GM21723 (cell line): ENCODE measurements at regions not wholly inside any gene's neighbourhood (a gene's known extent, or its start where the extent isn't known, plus 50 kb on each side); places are given as distances from the start of the nearest gene placed in this dataset.

ENCODE experiments used
- ATAC-seq: cut with Tn5 transposase; IDR thresholded peaks from one replicate; pipeline ENCODE4 v1.9.1; 2021; ENCODE audit warnings: mild to moderate bottlenecking, moderate library complexity; ENCODE audit not compliant: unreplicated experiment

DNA sequence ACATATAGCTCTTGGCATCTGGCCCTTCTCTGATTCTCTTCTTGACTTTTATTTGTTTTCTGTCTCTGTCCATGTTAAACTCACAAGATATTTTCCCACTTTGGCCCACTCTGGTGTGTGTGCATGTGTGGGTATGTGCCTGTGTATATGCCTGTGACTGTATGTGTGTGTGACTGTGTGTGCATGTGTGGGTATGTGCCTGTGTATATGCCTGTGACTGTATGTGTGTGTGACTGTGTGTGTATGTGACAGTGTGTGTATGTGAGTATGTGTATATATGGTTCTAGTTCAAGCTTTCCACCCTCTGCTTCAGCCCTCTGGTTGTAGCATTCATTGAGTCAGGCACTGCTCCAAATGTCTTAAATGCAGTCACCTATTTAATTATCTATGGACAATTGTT is 88.6 kb upstream of the GGTLC1 start:
- ATAC-seq = no peak

DNA sequence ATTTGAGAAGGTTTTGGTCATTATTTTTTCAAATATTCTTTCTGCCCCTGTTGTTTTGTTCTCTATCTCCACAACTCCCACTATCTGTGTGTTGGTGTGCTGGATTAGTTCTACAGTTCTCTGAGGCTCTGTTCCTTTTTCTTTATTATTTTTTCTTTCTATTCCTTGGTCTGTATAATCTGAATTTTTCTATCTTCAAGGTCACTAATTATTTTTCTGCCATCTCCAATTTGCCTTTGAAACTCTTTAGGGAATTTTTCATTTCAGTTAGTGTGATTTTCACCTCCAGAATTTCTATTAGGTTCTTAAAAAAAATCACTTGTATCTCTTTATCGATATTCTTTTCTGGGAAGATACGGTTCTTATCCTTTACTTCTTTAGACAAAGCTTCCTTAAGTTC is 82.1 kb upstream of the GGTLC1 start:
- ATAC-seq = no peak

DNA sequence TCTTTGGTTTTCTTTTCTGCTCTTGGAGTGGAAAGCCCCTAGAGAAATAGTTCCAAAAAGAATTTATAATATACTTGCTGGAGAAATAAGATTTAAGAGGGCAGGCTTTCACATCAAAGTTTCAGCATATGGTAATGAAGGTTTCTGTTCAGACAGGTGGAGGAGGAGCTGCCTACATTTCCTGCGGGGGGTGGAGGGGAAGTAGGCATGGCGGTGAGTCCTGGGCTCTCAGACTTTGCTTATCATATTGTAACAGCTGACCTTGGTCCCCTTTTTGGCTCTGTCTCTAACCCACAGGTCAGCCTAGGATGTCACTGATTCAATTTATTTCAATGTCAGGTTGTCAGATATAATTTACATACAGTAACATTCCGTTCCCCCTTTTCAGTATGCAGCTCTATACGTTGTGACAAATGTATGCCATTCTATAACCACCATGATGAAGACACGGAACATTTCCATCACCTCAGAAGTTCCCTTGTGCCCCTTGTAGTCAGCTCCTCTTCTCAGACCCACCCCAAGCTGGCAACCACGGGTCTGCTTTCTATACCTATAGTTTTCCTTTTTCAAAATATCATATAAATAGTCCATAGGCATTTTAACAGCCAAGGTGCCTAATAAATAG is 77.6 kb upstream of the GGTLC1 start:
- no peak for ATAC-seq

DNA sequence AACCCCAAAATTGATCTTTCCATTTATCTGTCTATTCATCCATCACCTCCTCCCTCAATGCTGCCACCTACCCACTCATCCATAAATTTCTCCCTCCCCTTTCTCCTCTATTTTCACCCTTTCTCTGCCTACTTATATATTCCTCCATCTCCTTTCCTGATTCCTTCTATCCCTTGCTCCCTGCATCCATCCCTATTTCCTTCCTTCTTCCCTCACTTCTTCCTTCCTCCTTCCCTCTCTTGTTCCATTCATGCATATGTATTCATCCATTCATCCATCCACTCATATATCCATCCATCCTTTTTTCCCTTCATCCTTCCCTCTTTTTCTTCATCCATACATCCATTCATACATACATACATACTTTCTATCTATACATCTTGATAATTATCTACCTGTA is 76.3 kb upstream of the GGTLC1 start:
- ATAC-seq = no peak

DNA sequence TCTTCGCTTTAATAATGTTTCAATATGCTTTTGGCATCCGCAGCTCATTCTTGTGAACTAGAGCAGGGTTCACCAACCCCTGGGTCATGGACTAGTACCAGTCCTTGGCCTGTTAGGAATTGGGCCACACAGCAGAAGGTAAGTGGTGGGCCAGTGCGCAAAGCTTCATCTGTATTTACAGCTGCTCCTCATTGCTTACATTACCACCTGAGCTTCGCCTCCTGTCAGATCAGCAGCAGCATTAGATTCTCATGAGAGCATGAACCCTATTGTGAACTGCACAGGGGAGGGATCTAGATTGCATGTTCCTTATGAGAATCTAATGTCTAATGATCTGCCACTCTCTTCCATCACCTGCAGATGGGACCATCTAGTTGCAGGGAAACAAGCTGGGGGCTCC is 75.5 kb upstream of the GGTLC1 start:
- ATAC-seq = no peak

DNA sequence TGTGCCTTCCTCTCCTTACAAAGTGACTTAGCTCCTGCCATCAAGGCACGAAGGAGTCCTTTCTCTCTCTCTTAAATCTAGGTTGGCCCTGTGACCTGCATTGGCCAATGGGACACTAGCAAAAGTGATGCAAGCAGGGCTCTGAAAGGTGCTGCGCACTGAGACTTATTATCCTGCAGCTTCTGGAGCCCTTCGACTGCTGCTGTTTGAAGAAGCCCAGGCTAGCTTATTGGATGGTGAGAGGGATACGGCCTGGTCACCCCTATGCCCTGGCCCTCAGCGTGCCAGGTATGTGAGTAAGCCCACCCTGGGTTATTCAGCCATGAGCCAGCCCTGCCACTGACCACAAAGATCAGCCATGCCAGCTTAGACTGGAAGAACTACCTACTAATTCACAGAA is 74.5 kb upstream of the GGTLC1 start:
- no peak for ATAC-seq

DNA sequence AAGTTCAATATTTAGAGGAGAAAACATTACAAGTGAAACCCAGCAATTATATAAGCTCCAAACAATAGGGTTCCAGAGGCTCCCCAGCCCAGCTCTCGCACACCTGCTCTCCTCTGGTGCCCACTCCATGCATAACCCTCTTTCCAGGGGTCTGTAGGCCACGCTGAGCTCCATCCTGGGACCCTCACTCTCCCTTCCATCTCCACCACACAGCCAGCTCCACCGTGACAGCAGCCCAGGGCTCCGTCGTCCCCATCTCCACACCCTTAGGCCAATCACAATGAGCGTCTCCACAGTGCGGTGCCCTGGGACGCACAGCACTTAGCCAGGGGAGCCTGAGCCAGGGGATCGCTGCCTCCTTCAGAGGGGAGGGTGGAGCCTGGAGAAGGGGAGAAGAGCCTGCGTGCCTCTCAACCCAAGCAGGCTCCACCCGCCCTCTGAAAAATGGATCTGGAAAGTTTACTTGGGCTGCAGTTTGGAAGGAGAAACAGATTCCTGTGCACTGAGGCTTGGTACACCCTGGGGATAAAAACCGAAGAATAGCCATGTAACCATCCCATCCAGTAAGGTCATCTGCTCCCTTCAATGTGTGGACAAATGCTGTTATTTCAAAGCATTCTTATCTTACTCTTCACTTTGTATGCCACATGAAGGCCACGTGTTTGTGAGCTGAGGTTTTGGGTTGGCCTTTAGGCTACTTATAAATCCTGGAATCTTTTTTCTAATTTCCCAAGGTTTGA is 72.4 kb upstream of the GGTLC1 start:
- ATAC-seq = no peak

DNA sequence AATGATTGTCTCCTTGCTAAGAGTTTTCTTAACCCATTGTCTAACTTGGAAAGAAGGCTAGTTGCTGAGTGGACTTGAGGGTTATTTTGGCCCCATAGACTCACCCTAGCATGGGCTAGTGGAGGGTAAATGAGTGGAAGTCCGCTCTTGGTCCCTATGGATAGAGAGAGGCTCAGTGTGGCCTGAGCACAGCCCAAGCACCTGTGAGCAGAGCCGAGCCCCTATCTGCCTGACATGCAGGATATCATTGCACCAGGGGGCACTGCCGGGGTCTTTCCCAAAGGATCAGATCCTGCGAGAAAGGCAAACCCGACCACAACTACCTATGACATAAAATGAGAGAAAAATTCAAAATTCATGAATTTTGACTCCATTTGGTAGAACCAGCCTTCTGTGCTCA is 70.6 kb upstream of the GGTLC1 start:
- no peak for ATAC-seq

DNA sequence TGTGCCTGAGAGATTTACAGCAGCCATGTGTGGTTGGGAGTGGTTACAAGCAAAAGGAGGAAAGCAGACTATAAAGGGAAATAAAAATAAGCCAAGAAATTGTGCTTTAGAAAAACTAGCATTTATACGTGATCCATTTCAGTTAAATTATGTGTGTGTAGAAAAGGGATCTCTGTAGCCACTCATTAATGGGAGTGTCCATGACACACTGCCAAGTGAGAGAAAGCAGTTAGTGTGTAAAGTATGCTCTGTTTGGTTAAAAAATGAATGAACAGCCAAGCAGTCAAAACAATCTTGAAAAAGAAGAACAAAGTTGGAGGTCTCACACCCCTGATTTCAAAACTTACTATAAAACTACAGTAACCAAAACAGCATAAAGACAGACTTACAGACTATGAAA is 67.9 kb upstream of the GGTLC1 start:
- ATAC-seq = no peak

DNA sequence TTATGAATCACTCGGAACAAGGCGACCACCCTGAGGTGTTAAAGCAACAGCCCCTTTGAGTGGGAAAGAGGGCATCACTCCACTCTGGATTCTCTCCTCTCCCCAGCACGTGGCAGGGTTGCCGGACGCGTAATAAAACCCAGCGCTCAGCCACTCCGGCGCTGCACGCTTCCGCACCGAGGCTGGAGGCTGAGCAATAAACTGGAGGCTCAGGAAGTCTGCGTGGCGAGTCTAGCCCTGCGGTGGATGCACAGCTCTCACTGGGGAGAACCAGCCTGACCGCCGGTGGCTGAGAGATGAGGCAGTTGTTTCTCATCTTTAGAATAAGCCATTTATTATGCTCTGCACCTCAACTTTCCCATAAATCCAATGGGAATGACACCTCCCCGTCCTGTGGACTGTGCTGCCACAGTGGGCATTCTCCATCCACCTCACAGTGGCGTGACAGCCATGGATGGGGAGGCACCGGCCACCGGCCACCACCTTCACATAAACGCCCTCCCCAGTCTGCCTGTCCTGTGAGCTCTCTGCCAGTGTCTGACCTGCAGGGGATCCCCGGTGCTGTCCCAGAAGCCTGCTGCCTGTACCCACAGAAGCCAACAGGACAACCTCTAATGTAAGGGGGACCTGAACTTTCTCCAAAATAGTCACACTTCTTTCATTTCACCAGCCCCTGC is 64.2 kb upstream of the GGTLC1 start:
- no peak for ATAC-seq

DNA sequence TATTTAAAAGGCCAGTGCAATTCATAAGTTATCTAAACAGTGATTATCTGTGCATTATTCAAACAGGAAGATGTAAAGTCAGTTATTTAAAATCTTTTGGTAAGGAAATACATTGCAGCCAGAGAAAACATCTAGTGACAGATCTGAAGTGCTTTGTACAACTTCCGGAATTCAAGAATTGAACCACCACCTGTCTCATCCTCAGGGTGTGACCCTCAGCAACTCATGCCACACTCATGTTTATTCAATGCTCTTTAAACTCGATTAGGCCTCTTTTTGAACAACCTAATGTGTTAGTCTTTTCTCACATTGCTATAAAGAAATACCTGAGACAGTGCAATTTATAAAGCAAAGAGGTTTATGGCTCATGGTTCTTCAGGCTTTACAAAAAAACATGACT is 62.6 kb upstream of the GGTLC1 start:
- no peak for ATAC-seq

DNA sequence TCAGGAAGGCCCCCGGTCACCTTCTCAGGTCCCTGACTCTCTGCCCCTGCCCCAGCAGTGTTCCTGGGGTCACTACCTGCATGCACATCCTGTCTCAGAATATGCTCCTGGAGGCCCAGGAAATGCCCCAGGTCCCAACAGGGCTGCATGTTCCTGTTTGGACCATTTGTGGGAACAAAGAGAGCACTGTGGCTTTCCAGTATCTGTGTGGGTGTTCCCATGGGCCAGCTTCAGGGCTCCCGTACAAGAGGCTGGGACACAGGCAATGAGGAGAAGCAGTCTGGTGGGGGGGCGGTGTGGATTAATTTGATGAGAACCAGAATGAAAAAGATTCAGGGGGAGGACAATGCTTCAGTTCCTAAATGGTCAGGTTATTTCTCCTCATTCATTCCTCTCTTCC is 61.5 kb upstream of the GGTLC1 start:
- no peak for ATAC-seq

DNA sequence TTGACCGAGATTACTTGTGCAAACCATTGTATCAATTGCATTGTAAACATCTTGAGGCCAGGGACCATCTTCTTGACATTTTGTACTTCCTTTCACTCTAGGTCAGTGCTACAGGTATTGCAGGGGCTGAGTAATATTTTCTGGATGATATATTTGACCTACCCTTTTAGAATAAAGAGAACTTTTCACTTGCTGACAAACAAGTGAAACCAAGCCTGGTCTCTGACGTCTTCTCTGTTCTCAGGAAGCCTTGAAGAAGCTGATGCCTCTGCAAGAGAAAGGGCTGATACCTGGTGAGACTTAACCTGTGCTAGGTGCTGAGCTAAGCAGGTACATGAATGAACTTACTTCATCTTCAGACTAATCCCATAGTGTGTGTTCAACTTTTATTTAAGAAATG is 60.5 kb upstream of the GGTLC1 start:
- ATAC-seq = no peak

DNA sequence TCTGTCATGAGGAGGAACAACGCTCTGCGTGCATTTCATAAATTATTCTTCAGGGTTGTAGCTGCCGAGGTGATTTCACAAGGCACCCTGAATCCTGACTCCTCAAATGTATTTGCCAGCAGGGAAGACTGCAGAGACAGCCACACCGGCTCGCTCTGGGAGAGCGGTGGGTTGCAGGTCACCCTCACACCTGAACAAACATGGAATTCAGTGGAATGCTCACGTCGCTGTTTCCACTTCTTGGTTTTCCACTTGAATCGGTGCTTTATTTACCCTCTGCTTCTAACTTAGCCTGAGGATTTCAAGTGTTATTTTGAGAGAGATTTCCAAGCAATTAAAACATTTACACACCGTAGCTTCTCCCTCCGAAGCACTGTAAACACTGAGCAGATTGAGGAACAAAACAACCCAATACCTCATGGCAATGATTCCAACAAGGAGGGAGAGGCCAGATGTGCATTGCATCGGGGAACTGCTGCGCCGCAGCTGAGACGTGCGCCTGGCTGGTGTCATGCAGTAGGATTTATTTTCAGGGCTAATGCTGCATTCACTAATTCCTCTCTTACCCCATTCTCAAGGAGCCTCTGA is 59.5 kb upstream of the GGTLC1 start:
- ATAC-seq = no peak

DNA sequence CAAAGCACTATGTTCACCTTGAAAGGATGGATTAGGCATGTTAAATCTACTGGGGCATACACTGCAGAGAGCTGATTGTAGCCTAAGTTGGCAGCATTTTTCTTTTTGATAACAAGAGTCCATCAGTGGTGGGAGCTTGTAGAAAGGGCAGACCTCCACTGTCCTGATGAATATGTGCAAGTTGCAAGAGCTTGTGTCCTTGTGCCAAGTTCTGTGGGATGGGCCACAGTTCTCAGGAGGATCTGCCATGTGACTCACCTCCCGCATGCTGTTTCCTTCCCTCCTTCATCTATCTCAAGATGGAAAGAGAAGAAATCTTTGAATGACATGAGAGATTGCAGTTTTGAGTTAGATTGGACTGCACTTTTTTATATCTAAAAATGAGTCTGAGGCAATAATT is 58.3 kb upstream of the GGTLC1 start:
- ATAC-seq = no peak

DNA sequence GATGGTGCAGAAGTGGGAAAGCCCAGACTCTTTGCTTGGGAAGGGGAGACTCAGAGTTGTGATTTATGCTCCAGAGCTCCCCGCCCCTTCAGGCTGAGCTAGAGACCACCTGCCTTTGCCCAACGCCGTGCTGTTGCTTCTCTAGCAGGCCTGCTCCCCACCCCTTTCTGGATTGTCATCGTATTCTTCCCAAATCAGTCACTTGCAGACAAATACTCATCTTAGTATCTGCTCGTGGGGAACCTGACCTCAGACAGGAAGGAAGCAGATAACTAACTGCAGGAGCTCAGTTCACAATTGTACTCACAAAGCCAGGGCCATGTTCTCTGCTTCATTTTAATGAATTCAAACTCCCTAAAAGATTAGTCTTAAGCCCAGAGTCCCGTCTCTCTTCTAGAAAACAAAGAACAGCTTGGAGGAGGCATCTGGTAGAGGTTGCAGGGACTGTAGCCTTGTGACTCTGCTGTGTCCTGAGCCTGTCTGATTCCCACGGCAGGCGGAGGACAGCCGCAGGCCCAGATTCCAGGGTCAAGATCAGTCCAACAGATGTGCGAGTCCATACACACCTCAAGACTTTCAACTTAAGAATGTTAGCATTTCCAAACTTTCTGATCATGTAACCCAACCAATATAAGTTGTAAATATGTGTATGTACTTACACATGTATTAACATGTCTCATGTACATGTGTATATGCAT is 57.2 kb upstream of the GGTLC1 start:
- ATAC-seq = no peak

DNA sequence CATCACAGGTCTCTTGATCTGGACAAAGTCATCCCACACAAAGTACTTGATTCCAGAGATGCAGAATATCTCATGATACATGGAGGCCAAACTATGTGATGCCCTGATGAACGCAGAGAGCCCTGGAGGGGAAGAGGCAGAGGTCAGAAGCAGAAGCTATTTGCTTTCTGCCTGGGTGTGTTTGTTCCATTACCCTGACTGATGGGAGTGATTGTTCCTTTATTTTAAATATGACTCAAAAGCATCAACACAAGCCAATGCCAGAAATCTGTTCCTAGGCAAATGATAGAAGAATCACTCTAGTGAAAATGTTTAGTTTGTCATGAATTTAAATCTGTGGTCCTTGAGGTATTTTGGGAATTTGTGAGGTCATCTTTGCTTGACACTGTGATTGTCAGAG is 54.7 kb upstream of the GGTLC1 start:
- no peak for ATAC-seq

DNA sequence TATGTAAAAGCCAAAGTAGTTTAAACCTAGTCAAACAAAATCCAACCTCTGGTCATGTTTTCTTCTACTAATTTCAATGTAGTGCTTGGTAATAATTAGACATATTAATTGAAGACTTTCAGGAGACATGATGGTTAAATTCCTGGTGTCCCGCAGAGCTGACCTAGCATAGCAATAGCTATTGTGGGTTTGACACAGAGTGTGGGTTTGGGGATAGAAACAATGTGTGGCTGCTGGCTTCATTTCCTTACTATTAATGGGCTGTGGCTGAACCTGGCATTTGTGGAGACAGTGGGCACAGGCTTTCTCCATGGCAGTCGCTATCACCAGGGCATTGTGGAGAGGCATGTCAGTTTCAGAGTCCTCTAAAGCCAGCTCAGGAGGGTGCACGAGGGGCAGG is 54.1 kb upstream of the GGTLC1 start:
- ATAC-seq = no peak

DNA sequence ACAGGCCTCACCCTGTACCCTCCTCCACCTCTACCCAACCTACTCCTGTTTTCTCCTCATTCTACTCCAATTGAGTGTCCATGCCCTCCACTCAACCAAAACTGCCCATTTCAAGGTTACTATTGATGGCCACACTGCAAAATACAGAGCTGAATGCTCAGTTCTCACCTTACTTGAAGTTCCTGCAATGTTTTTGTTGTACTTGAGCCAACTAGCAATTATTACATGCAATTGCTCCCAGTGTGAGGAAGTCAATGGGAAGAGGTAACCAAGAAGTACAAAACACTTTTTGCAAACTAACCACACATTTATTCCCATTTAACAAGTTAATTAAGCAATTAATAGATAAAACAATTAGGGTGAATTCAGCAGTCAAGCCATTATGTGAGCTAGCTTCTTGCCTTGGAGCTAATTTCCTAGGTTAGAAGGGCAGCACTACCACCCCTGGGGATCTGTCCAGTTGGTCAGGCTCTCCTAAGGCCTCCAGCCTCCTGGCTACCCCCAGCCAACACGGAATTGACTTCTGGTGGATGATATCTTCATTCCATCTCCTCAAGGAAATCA is 52.4 kb upstream of the GGTLC1 start:
- ATAC-seq = no peak

DNA sequence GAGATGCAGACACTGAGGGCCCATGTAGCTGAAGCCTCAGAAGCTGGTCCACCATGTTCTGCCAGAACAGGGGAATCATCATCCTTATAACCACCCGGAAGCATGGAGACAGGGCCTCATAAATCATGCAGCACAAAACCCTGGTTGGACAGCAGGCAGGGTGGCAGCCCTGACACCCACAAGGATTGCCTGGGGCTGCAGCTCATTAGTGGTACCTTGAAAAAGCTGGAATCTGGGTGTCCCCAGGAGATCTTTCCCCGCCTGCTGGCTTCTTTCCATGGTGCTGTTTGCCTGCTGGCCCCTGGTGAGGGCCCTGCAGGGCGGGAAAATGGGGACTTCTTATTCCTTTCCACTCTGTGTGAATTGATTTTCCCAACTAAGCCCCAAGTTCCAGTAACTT is 50.6 kb upstream of the GGTLC1 start:
- ATAC-seq = no peak
